ENCODE measurements at regions not wholly inside any gene's neighbourhood (a gene's known extent, or its start where the extent isn't known, plus 50 kb on each side); places are given as distances from the start of the nearest gene placed in this dataset.

DNA sequence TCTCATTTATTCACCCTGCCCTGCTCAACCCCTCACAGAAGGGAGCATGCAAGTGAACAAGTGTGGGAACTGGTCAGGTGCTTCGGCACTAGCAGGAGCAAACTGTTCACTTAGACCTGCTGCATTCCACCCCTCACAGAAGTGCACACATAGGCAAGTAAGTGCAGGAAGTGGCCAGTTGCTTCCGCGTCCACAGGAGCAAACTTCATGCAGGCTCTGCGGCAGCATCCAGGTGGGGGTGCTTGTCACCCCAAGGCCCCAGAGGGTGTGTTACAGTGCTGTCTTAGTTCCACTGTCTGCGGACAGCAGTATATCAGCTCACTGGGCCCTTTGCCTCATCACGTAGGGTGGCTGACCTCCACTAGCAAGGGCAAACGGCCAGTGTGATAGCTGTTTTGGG lies 167.3 kb upstream of the AVPR1A start:
- no peak for DNase-seq

DNA sequence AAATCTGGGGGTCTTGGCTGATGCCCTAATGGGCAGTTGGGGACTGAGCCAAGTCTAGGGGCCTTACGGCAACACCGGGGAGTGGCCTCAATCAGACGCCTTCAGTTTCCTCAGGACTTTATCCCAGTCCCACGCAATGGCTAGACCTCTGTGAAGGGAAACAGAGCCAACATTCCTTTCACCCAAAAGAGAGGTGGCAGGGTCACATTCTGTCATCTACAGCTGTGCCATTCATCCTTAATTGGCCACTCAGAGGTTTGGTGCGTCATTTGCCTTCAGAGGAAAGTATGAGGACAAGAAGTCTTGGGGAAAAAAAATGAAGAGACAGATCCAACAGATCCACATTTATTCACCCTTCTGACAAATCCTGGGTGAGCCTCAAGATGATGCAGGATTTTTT lies 166.9 kb upstream of the AVPR1A start:
- DNase-seq, result no peak

DNA sequence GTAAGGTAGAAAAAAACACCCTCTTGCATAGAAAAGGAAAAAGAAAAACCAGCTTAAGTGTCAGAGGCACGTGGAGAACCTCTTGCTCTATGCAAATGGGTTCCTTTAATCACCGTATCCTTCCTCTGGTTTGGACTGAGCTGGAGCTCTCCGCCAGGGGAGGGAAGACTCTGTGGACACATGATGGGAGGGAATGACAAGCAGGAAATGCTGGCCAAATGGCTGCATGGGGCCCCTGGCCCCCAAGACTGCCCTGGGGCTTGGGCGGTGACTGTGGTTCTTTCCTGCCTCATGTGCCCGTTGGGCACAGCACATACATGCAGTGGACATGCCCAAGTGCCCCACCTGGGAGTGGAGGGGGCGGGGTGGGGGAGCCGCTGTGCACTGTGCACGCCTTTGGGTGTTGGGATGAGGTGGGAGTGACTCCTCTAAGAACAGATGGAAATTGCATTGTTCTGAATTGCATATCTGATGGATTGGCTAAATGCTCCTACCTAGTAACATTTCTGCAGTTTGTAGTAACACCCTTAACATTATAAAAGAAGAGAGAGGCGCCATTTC lies 166.4 kb upstream of the AVPR1A start:
- DNase-seq, result no peak

DNA sequence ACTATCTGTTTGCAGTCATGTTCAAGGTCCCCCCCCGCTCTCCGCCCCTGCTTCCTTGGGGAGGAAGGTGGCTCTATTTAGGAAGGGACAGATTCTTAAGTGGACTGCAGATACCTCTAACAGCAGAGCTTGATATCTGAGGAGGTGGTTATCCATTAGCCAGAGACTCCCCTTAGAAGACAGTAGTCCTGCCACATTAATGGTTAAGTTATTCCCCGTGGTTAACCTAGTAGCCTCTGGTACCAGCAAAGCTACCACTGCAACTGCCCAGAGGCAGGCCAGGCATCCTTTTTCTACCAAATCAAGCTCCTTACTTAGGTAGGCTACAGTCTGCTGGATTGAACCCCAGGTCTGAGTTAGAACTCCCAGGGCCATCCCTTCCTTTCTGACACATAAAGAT lies 162.1 kb upstream of the AVPR1A start:
- DNase-seq, result no peak

DNA sequence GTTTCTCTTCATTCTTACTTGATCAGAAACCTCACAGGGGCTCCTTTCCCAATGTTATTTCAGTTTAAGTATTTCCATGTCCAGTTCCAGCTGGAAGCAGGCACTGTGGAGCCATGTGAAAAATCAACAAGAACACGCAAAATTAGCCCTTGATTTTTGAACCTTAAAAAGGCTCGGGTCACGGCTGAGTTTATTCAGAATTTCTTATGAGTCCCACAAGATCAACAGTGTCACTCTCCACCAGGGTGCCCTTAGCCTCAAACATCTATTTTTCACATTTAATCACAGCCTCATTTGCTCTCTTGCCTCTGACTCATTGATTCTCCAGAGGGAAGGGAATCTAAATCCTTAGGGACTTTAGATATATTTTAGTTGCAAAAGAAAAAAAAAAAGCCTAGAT lies 157.7 kb upstream of the AVPR1A start:
- no peak for DNase-seq

DNA sequence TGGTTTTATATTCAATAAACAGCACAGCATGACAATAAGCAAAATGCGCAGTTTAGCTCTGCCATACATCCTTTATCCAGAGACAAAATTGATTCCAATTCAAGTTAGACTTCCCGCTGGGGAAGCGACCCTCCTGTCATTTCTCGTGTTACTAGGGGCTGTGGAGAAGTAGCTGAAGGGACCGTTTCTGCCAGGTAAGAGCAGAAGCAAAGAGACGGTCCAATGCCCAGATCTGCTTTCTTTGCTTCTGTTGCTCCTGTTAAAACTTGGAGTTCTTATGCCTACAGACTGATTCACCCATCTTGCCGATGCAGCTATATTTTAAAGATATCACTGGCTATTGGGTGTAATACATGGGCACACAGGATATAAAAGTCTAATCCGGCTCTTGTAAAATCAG lies 156.8 kb upstream of the AVPR1A start:
- DNase-seq, result no peak

DNA sequence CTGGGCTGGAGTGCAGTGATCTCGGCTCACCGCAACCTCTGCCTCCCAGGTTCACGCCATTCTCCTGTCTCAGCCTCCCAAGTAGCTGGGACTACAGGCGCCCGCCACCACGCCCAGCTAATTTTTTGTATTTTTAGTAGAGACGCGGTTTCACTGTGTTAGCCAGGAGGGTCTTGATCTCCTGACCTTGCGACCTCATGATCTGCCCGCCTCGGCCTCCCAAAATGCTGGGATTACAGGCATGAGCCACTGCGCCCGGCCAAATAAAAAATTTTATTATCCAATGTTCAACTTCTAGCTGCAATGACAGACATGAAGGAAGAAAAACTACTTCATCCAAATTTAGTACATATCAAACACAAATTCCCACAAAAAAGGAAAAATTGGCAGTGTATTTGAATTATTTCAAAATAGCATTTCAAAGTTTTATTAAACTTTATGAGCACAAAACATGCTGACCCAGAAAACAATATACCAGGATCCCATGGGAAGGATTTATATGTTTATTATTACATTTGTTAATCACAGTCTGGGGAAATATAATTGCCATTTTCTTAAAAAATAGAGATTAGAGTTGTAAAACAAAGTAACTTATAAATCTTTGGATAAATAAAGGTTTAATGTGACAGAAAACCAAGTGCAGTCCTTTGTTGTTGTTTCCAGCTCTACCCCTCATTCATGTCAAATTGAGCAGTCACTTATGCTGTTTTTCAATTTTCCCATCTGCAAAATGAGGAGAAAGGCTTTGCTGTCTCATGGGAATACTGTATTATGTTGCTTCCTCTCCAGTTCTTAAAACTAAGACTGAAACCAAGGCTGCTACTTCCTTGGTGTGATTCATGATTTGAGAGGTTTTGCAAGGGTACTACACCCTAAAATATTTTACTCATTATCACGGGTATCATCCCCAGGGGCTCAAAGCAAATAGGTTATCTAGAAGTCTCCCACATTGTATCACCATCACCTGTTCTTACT lies 155.2 kb upstream of the AVPR1A start:
- no peak for DNase-seq

DNA sequence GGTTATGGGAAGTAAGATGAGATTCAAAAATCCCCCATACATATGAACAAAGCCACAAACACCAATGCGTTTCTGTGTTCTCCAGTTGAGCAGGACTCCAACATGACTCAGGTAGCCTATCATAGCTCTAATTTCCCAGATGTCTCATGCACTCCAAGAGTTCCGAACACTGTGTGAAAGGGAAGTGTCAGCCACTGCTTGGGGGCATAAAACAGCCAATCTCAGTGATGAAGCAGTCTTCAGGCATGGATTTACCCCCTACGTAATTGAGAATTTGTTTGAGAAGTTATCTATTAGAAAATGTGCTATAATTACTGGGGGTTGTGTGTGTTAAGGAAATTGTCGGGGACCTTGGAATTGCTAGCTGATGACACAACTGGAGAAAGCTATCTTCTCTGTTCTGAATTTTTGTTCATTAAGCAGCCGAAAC lies 153.9 kb upstream of the AVPR1A start:
- DNase-seq, result no peak

DNA sequence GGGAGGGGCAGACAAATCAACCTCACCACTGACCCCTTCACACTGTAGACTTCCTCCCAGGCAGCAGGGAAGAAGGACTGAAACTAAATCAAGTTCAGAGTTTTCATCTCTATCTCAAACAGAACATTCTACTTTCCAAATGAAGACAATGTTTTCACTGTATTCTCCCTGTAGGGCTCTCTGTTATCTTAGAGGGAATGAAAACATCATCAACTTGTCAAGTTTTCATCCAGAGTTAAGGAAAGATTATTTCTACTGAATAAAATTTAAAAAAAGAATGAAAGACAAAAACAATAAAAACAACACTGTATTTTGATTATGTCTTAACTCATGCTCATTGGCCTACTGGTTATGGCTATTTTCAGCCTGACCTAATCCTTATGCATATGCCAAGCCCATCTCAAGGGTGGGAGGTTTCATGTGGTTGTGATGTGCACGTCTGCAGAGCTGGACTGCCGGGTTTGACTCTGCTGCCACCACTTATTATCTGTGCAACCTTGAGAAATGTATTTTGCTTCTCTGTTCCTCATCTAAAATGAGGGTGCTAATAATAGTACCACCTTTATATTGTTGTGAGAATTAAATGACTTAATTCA lies 152.0 kb upstream of the AVPR1A start:
- DNase-seq, result no peak

DNA sequence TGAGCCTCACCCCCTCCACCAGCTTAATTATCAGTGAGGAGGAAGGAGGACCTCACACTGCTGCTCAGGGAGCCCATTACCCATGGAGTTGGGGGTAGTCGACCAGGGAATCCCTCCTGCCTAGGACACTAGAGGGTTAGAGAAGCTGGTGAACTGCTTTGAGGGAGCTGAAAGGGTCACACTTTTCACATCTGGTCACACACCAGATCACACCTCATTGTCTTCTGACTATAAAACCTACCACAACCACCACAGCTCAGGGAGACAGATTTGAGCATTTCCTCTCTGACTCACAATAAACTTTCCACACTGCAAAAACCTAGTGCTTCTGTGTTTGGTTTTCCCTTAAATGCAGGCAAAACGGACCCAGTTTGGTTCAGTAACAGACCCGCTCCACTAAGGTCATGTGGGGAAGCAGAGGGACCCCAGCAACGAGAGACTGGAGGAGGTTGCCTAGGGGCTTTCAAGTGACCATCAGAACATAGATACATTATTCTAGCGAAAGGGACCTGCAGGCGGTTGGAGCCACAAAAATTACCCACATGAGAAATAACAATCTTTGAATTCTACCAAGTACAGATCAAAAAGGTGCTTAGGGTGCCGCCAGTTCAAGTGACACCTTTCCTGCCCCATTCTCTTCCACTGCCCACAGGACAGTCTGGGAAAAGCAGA lies 151.4 kb upstream of the AVPR1A start:
- DNase-seq, result no peak

DNA sequence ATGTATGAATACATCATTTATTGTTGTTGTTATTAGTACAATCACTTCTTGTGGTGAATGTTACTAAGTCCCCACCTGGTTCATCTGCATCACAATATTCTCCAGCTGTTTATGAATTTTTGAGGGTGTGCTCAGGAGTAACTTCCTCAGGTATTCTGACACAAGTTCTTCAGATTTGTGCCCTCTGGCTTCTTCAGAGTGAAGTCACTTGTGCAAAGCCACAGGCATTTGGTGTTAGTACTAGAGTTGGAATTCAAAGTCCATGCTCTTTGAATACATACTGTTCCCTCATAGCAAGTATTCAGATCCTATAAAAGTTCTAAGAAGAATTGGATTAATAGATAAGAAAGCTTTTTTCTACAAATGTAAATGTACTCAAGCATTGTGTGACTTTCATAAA lies 150.3 kb upstream of the AVPR1A start:
- no peak for DNase-seq

DNA sequence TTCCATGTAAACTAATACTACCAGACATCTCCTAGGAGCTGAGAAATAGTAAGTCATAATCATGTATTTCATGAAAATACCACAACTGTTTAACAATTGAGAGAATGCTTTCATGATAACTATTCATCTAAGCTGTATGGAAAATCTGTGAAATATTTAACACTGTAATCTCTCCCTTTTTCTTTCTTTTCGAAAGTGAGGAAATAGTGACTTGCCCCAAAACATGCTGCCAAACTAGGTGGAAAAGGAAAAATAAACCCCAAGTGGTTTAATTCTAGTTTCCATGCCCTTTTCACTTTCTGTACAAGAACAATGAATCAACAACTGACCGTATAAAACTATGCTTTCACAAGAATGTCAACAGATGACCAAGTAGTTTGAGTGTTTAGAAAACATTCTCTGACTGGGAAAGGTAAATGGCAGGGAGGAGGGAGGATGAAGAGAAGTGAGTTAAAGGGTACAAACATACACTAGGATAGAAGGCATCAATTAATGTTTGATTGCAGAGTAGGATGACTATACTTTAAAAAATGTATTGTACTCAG lies 147.5 kb upstream of the AVPR1A start:
- no peak for DNase-seq

DNA sequence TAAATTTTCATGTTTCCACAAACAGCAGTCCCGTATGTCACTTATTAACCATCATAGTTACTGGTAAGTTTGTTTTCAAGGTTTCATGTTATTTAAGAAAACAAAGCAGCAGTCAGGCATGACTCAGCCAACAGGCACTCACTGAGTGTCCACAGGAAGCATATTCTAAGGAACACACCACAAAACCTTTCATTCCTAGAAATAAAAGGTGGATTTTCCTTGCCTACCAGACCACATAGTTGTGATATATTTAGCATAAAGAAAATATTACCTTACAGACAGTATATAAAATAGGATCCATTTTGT lies 143.3 kb upstream of the AVPR1A start:
- no peak for DNase-seq

DNA sequence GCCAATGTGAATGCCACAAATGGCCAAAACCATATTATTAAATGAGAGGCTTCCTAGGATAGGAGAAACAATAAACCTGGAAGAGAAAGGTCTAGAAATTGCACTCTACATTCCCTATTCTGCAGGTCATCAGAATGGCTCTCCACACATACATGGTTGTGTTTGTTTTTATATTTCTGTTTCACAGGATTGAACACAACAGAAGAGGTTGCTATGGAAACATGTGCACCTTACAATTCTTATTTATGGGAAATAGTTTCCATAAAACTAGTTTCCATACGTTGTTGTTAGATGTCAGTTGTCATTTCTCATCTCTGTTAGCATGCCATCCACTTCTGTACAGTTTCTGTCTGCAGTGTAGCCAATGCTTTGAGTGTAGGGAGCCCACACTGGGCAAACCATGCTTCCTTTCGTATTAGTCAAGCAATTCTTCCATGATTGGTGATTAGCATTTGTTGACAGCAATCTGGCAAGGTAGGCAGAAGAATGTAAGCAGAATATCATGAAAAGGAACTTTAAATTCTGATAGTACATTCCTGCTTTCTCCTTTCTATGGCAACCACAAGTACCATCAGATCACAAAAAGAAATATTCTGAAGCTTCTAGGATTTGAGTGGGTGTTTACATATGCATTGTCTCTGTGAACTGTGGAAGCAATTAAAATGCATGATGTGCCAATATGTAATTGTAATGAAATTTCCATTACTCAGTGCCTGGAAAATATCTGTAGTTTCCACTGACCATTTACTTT lies 141.6 kb upstream of the AVPR1A start:
- no peak for DNase-seq

DNA sequence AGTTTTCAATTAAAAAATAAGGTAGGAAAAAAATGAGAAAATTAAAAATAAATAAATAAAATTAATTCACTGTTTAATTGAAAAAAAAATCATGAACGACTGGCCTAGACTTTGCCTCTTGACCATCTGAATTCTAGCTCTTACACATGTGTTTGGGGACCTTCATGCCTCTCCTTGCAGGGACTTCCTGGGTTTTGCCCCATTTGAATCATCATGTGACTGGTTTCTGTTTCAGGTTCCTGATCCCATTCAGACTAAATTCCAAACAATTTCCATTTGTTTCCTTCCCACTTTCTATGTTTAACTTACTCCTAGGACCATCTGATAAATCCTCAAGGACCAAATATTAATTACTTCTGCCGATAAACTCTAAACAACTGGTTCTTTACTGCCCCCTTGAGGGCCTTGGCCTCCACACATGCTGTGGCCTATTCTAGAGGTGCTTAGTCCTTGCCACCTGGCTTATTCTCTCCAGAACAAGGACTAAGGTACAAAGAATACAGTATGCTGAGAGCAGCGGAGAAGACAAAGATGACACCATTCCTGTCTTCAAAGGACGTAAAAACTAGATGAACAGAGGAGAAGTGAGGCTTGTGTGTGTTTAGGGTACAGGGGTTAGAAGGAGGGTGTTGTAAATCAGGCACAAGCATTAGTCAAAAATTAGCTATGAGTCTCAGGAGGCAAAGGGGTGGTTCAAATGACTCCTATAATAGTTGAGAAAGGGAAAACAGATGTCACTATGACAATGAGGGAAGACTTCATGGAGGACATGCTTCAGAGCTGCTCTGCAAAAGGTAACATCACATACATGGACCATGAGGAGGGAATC lies 125.8 kb upstream of the AVPR1A start:
- DNase-seq, result peak in 1 of 2 donors; percentile 6

DNA sequence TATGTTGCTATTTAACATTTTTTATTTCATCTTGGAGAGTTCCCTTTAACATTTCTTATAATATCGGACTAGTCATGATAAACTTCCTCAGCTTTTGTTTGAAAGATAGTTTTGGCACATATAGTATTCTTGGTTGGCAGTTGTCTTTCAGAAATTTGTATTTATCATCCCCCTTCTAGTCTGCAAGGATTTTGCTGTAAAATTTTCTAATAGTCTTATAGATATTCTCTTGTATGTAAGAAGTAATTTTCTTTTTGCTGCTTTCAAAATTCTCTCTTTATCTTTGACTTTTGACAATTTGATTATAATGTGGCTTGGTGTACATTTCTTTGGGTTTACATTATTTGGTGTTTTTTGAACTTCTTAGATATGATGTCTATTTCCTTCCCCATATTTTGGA lies 116.0 kb upstream of the AVPR1A start:
- DNase-seq, result no peak

DNA sequence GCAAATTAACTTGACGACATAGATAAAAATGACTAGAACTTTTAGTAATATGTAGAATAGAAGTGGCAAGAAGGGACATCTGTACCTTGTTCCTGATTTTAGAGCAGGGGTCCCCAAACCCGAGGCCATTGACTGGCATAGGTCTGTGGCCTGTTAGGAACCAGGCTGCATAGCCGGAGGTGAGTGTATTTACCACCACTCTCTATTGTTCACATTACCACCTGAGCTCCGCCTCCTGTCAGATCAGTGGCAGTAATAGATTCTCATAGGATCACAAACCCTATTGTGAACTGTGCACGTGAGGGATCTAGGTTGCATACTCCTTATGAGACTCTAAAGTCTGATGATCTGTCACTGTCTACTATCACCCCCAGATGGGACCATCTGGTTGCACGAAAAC lies 113.6 kb upstream of the AVPR1A start:
- DNase-seq, result no peak

DNA sequence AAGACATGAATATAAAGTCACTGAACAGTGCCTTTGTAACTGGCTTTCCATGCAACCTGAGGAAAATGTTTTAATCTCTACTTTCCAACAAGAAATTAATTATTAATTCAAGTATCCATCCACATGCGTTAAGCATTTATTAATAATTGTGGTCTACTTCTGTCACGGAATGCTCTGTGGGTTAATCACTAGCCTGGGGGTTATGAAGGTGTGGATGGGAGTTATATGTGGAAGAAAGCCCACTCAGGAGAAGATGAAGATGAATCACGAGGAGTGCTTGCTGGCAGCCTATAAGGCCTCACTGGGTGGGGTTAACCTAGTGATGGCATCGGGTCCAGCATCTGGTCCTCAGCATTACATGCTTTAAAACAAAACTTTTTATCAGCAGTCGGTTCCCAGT lies 99.5 kb upstream of the AVPR1A start:
- no peak for DNase-seq

DNA sequence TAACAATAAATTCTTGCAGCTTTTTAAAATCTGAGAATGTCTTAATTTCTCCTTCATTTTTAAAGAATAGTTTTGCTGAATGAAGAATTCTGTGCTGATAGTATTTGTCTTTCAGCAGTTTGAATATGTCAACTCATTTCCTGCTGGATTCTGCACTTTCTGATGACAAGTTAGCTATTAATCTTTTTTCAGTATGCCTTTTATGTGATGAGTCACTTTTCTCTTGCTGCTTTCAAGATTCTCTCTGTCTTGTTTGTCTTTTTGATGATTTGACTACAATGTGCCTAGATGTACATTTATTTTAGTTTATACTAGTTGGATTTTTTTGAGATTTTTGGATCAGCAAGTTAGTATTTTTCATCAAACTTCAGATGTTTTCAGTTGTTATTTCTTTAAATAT lies 87.9 kb upstream of the AVPR1A start:
- DNase-seq, result no peak

DNA sequence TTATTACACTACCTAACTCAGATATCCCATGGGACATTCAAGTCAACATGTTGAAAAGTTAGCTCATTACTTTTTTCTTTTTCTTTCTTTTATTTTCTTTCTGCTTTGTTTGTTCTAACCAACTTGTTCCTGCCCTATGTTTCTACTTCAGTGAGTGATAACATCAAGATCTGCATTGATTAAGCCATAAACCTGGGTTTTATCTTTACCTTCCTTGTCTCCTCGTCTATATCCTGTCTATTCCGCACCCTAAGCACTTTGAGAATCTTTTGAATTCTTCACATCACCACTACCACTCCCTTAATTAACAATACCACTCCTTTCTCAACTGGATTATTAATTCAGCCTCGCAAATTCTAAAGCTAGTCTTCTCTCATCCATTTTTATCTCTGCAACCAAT lies 81.9 kb upstream of the AVPR1A start:
- DNase-seq, result no peak

DNA sequence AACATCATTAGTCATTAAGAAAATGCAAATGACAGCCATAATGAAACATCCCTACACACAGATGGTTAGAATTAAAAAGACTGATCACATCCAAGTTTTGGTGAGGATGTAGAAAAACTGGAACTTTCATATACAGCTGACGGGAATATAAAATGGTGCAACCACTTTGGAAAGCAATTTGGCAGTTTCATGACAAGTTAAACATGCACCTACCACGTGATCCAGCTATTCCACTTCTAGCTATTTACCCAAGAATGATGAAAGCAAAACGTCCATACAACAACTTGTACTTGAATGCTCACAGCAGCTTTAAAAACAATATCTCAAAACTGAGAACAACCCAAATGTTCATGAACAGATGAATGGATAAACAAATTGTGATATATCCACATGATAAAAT lies 77.9 kb upstream of the AVPR1A start:
- DNase-seq, result no peak
